ENCODE measurements at regions not wholly inside any gene's neighbourhood (a gene's known extent, or its start where the extent isn't known, plus 50 kb on each side); places are given as distances from the start of the nearest gene placed in this dataset.
"Not testable (repeated sequence)": the region's sequence is repeated elsewhere in the genome, so short reads cannot be mapped to it uniquely, and the experiment has no call there.

DNA sequence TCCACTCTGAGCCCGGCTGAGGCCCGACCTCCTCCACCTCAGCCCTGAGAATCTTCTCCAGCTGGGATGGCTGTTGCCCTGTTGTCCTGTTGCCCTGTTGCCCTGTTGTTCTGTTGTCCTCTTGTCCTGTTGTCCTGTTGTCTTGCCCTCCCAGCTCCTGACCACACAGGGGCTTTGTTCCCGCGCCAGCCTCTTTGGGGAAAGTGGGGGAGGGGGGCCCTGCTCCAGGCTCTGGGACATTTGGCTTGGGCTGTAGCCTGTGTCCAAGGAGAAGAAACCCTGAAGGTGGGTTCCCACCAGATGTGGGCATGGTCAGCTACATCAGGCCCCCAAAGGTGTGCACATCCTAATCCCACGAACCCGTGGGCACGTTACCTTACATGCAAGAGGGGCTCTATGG is 113.5 kb upstream of the FAM20C start:
- TF ChIP-seq CTCF (conservative IDR thresholded peaks at IDR 0.05; ENCODE audit: low read depth, low read length); EZH2 (IDR thresholded peaks at IDR 0.05; ENCODE audit: borderline replicate concordance, low read depth, low read length, poor library complexity, severe bottlenecking): not testable (repeated sequence)

All from A673 (cell line).